T47D (cell line): ENCODE measurements at regions not wholly inside any gene's neighbourhood (a gene's known extent, or its start where the extent isn't known, plus 50 kb on each side); places are given as distances from the start of the nearest gene placed in this dataset.

ENCODE experiments used
- DNase-seq, 2 experiments: peaks; one replicate each; pipeline versions ENCODE4 v3.0.0 to v3.0.0-alpha.2; 2011 to 2012; ENCODE audit warnings: low read depth in 1 of 2, low spot score in 1 of 2
- JUND ChIP-seq: IDR thresholded peaks from 2 replicates; pipeline ENCODE4 v1.6.1; 2012; ENCODE audit warnings: low read depth
- in situ Hi-C: cut with HindIII; loops from 2 replicates; pipeline ENCODE4 v1.10.0; 2016; ENCODE audit warnings: low sequenced_read_pairs, low pct_unique_long_range_greater_than_20kb

- no peak for DNase-seq
- in situ Hi-C loops = no loop called here
- TF ChIP-seq JUND = no peak
Measured at GRCh38 chr12:88388566-88389540, 191.4 kb downstream of the KITLG start.

GRCh38 chr12:88390811-88391210 lies 189.5 kb downstream of the KITLG start:
- TF ChIP-seq JUND = no peak
- DNase-seq = no peak
- in situ Hi-C loops = no loop called here

- in situ Hi-C loops = no loop called here
- no peak for TF ChIP-seq JUND
- no peak for DNase-seq
Measured at GRCh38 chr12:88391556-88391955, 188.7 kb downstream of the KITLG start.

DNA sequence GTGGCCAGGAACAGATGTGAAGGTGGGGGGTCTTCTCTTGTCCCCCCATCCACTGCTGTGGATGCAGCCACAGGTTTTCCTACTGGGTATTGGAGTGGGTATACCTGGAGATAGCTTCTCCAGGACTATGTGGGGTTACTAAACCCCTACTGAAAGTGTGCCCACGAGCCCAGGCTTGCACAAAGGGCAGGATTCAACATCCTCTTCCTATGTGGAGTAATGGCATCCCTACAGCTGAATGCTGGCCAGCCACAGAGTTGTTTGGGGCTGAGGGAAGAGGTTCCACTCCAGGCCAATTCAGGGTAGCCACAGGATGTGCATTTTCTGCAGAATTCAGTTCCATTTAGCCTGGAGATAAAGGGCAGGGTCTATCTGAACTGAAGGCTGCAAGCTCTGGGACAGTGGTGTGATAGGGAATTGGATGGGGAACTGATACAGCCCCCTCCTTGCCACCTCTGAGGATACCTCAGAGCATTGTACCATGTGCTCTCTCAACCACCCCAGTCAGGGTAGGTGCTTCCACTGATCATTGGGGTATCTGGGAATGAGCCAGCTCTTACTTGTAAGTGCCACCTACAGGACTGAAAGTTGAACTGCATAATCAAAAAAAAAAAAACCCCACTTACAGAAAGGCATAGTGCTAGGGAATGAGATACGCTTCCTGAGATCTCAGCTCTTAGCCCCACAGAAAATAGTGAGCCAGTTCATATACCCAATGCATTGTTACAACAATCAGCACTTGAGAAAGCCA lies 187.1 kb downstream of the KITLG start:
- TF ChIP-seq JUND = no peak
- in situ Hi-C loops = no loop called here
- DNase-seq = peak in 1 of 2 experiments; percentile 60

DNA sequence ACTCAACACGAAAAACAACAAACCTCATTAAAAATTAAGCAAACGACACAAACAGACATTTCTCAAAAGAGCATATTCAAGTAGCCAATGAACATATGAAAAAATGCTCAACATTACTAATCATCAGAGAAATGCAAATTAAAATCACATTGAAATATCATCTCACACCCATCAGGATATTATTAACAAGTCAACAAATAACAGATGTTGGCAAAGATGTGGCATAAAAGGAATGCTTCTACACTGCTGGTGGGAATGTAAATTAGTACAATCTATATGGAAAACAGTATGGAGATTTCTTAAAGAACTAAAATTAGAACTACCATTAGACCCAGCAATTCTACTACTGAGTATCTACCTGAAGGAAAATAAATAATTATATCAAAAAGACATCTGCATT lies 182.2 kb downstream of the KITLG start:
- in situ Hi-C loops = no loop called here
- DNase-seq = no peak
- no peak for TF ChIP-seq JUND

DNA sequence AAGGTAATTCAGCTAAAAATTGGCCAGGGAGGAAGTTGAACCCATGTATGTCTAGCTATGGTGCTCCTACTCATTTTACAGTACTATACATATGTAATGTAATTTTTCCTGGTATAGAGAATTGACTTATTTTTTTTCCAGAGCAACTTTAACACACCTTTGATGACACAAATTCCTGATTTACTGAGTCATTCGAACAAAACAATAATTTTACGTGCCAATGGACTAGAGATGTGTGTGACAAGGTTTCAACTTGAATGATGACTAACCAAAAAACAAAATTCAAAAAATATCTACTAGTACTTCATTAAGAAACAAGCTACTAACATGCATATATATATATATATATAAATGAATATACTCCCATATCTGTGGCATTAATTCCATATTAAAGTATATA lies 180.5 kb downstream of the KITLG start:
- TF ChIP-seq JUND = no peak
- in situ Hi-C loops = no loop called here
- DNase-seq = no peak

GRCh38 chr12:88400302-88400701 lies 180.0 kb downstream of the KITLG start:
- no peak for DNase-seq
- no peak for TF ChIP-seq JUND
- in situ Hi-C loops = no loop called here

- no peak for TF ChIP-seq JUND
- in situ Hi-C loops = no loop called here
- DNase-seq = no peak
Measured at GRCh38 chr12:88401155-88401554, 179.1 kb downstream of the KITLG start.

DNA sequence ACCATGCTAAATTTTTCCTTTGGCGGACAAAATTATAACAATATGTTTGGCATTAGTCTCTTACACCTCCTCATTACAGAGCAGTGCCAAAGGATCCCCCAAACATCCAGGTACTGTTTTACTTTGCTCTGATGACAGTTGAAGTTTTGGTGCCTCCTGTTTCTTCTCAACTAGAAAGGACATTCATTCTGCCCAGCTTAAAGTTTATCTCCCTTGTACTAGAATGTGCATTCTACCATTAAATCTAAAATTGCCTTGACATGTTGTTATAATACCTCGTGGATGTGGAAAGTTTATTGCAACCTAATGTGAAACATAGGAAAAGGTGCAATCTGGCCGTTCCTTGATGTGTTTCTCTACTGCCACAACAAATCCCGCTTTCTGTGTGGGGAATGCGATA lies 173.4 kb downstream of the KITLG start:
- in situ Hi-C loops = no loop called here
- no peak for DNase-seq
- TF ChIP-seq JUND = no peak

- in situ Hi-C loops = no loop called here
- TF ChIP-seq JUND = no peak
- no peak for DNase-seq
Measured at GRCh38 chr12:88408823-88409222, 171.4 kb downstream of the KITLG start.

DNA sequence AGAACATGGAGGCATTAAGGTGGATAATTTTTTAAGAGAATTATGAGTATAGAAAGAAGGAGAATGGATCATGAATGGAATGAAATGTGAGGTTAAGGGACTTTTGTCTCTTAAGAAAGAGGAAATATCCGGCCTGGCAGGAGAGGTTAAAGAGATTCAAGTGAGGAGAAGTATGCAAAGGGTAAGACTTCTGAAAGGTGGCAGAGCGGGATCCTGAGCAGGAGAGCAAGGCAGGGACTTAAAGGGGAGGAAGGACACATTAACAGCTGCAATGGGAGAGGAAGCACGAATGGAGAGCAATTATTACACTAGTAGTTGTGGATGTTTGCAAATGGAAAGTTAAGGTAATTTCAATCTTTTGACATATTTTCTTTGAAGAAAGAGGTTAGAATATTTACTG lies 171.0 kb downstream of the KITLG start:
- in situ Hi-C loops = no loop called here
- no peak for TF ChIP-seq JUND

DNA sequence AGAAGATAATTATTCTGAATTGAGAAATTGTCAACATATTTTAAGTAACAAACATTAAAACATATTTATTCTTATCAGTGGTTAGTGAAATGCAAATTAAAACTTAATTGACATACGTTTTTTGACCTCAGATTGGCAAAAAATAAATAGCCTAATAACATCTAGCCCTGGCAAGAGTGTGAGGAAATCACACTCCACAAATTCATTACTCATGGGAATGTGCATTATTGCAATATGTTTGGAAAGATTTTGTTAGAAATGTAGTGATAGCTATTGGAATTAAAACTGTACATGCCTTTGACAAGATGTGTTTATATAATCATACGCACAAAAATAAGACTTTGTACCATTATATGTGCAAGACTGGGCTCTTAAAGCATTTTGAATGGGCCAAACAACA lies 168.6 kb downstream of the KITLG start:
- in situ Hi-C loops = no loop called here
- TF ChIP-seq JUND = no peak
- DNase-seq = no peak

More for the DNA sequence above, 171.0 kb downstream of the KITLG start:
- DNase-seq = no peak

DNA sequence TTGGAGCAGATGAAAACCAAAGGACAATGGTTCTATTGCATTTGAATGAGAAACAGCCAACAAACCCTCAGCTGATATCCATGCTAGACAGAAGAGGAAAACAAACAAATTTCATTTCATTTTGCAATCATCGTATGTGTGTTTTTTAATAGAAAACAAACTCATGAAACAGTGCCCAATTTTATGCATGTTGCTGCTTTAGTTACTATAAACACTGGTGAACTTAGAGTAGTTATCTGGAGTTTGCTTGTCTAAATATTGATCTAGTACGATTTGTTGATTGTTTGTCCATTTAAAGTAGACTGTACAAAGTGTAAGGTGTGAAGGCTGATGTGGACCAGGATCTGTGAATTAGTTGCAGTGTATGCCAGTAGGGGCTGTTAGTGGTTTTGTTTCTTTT lies 166.6 kb downstream of the KITLG start:
- no peak for DNase-seq
- in situ Hi-C loops = no loop called here
- no peak for TF ChIP-seq JUND
